ENCODE measurements at regions not wholly inside any gene's neighbourhood (a gene's known extent, or its start where the extent isn't known, plus 50 kb on each side); places are given as distances from the start of the nearest gene placed in this dataset.

DNA sequence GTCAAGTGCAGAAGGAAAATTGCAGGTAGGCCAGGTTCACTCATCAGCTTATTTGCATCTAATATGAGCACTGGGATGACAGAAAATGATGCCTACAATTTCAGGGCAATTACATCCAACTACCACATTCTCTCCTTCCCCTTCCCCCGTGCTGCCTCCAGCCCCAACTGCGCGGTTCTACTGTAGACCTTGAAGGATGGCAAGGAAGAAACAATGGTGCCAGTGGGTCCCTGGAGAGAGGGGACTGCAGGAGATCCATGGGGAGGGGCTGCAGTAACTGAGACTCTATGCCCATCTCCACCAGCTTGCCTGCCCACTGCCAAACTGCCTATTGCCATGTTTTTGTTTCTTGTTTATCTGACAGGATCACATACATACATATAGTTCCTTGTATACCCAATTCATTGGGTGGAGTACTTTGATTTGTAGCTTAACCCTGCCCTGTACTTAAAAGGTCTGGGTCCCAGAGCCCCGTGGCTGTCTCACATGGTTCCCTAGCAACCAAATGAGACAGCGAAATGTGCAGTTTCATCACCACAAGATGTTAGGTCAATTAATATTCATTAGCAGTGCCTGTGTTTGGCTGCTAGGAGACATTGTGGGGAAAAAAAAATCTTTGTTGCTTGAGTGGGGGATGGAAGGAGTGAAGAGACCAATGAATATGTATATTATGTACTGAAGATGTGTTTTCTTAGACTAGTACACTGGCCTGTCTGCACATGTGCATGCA lies 253.5 kb upstream of the PLET1 start:
- H3K4me3 ChIP-seq (ENCODE audit: insufficient read depth, low read length): no peak overlapping the region
- no peaks in the 10 kb centered on the region for H3K79me2 ChIP-seq (ENCODE audit: insufficient read depth, low read length)
- no peaks in the 10 kb centered on the region for H3K4me1 ChIP-seq (ENCODE audit: insufficient read depth, low read length)
- no peak for DNase-seq (ENCODE audit: insufficient read length, low spot score, missing footprints)
- no peaks in the 10 kb centered on the region for H3K9me3 ChIP-seq (ENCODE audit: low read depth, low read length)
- H3K4me2 ChIP-seq (ENCODE audit: insufficient read depth, low read length): no peak overlapping the region
- H2AFZ ChIP-seq (ENCODE audit: low read length): no peak overlapping the region
- no peaks in the 10 kb centered on the region for H3K27me3 ChIP-seq (ENCODE audit: insufficient read depth, low read length)
- H3K27ac ChIP-seq (ENCODE audit: low read depth, low read length): no peak overlapping the region
- no peak for TF ChIP-seq CTCF (IDR thresholded peaks at IDR 0.05; ENCODE audit: extremely low read depth, low read depth, low read length)
- no peaks in the 10 kb centered on the region for H3K36me3 ChIP-seq (ENCODE audit: insufficient read depth, low read length)
- H4K20me1 ChIP-seq (ENCODE audit: insufficient read depth, low read length): no peaks in the 10 kb centered on the region

GRCh38 chr11:112516261-112516660 lies 255.6 kb upstream of the PLET1 start:
- no peak overlapping the region for H3K27ac ChIP-seq (ENCODE audit: low read depth, low read length)
- DNase-seq (ENCODE audit: insufficient read length, low spot score, missing footprints): no peak
- H2AFZ ChIP-seq (ENCODE audit: low read length): no peak overlapping the region
- TF ChIP-seq CTCF (IDR thresholded peaks at IDR 0.05; ENCODE audit: extremely low read depth, low read depth, low read length): no peak
- H4K20me1 ChIP-seq (ENCODE audit: insufficient read depth, low read length): no peaks in the 10 kb centered on the region
- no peaks in the 10 kb centered on the region for H3K79me2 ChIP-seq (ENCODE audit: insufficient read depth, low read length)
- H3K4me3 ChIP-seq (ENCODE audit: insufficient read depth, low read length): no peak overlapping the region
- no peaks in the 10 kb centered on the region for H3K9me3 ChIP-seq (ENCODE audit: low read depth, low read length)
- no peaks in the 10 kb centered on the region for H3K27me3 ChIP-seq (ENCODE audit: insufficient read depth, low read length)
- H3K4me1 ChIP-seq (ENCODE audit: insufficient read depth, low read length): no peaks in the 10 kb centered on the region
- H3K4me2 ChIP-seq (ENCODE audit: insufficient read depth, low read length): no peak overlapping the region
- no peaks in the 10 kb centered on the region for H3K36me3 ChIP-seq (ENCODE audit: insufficient read depth, low read length)

- H3K79me2 ChIP-seq (ENCODE audit: insufficient read depth, low read length): no peaks in the 10 kb centered on the region
- H3K36me3 ChIP-seq (ENCODE audit: insufficient read depth, low read length): no peaks in the 10 kb centered on the region
- DNase-seq (ENCODE audit: insufficient read length, low spot score, missing footprints): no peak
- H3K9me3 ChIP-seq (ENCODE audit: low read depth, low read length): no peaks in the 10 kb centered on the region
- no peak overlapping the region for H3K4me3 ChIP-seq (ENCODE audit: insufficient read depth, low read length)
- H3K27me3 ChIP-seq (ENCODE audit: insufficient read depth, low read length): no peaks in the 10 kb centered on the region
- no peak overlapping the region for H3K4me2 ChIP-seq (ENCODE audit: insufficient read depth, low read length)
- no peak for TF ChIP-seq CTCF (IDR thresholded peaks at IDR 0.05; ENCODE audit: extremely low read depth, low read depth, low read length)
- H3K27ac ChIP-seq (ENCODE audit: low read depth, low read length): no peak overlapping the region
- H2AFZ ChIP-seq (ENCODE audit: low read length): no peak overlapping the region
- H4K20me1 ChIP-seq (ENCODE audit: insufficient read depth, low read length): no peaks in the 10 kb centered on the region
- no peaks in the 10 kb centered on the region for H3K4me1 ChIP-seq (ENCODE audit: insufficient read depth, low read length)
Measured at GRCh38 chr11:112516755-112517154, 256.1 kb upstream of the PLET1 start.

DNA sequence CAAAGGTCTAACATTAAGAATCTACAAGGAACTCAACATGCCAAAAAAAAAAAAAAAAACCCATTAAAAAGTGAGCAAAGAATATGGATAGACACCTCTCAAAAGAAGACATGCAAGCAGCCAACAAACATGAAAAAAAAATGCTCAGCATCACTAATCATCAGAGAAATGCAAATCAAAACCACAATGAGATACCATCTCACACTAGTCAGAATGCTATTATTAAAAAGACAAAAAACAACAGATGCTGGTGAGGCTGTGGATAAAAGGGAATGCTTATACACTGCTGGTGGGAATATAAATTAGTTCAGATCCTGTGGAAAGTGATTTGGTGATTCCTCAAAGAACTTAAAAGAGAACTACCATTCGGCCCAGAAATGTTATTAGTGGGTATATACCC lies 257.7 kb upstream of the PLET1 start:
- DNase-seq (ENCODE audit: insufficient read length, low spot score, missing footprints): no peak
- H3K36me3 ChIP-seq (ENCODE audit: insufficient read depth, low read length): no peaks in the 10 kb centered on the region
- TF ChIP-seq CTCF (IDR thresholded peaks at IDR 0.05; ENCODE audit: extremely low read depth, low read depth, low read length): no peak
- H3K9me3 ChIP-seq (ENCODE audit: low read depth, low read length): no peaks in the 10 kb centered on the region
- no peaks in the 10 kb centered on the region for H3K4me1 ChIP-seq (ENCODE audit: insufficient read depth, low read length)
- H3K4me3 ChIP-seq (ENCODE audit: insufficient read depth, low read length): no peak overlapping the region
- no peak overlapping the region for H3K27ac ChIP-seq (ENCODE audit: low read depth, low read length)
- H3K27me3 ChIP-seq (ENCODE audit: insufficient read depth, low read length): no peaks in the 10 kb centered on the region
- H3K79me2 ChIP-seq (ENCODE audit: insufficient read depth, low read length): no peaks in the 10 kb centered on the region
- no peaks in the 10 kb centered on the region for H4K20me1 ChIP-seq (ENCODE audit: insufficient read depth, low read length)
- H3K4me2 ChIP-seq (ENCODE audit: insufficient read depth, low read length): no peak overlapping the region
- no peak overlapping the region for H2AFZ ChIP-seq (ENCODE audit: low read length)

Data from osteoblast (primary cell).